ENCODE measurements at regions not wholly inside any gene's neighbourhood (a gene's known extent, or its start where the extent isn't known, plus 50 kb on each side); places are given as distances from the start of the nearest gene placed in this dataset.

GRCh38 chr16:85205747-85206471 lies 93.6 kb upstream of the CIBAR2 start:
- TF ChIP-seq CTCF (IDR thresholded peaks at IDR 0.05; ENCODE audit: insufficient read depth, low read depth, low read length) = no peak
- no peak for TF ChIP-seq EZH2 (IDR thresholded peaks at IDR 0.05; ENCODE audit: insufficient read depth, low read length)
